ENCODE measurements at regions not wholly inside any gene's neighbourhood (a gene's known extent, or its start where the extent isn't known, plus 50 kb on each side); places are given as distances from the start of the nearest gene placed in this dataset.

DNA sequence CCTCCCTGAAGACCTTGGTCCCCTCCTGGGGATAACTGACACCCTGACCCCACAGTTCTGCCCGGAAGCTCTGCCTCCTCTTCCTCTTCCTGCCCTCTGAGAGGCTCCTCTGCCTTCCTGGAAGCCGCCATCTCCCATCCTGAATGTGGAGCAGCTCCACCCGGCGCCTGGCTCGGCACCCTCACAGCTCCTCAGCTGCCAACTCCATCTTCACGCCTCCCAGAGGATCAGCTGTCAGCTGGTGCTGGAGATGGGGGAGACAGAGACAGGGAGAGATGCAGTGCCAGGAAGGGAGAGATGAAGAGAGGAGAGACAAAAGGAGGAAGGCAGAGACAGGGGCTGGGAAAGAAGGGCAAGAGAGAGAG, 210.4 kb upstream of the CSF3R start:
- TF ChIP-seq, protein P1, sequence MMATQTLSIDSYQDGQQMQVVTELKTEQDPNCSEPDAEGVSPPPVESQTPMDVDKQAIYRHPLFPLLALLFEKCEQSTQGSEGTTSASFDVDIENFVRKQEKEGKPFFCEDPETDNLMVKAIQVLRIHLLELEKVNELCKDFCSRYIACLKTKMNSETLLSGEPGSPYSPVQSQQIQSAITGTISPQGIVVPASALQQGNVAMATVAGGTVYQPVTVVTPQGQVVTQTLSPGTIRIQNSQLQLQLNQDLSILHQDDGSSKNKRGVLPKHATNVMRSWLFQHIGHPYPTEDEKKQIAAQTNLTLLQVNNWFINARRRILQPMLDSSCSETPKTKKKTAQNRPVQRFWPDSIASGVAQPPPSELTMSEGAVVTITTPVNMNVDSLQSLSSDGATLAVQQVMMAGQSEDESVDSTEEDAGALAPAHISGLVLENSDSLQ (IDR thresholded peaks at IDR 0.05) = no peak
- no peak for TF ChIP-seq NFRKB (IDR thresholded peaks at IDR 0.05)
- TF ChIP-seq ZNF384 (IDR thresholded peaks at IDR 0.05) = no peak
- TF ChIP-seq FOXK2 (IDR thresholded peaks at IDR 0.05) = no peak
- TF ChIP-seq BHLHE40 (IDR thresholded peaks at IDR 0.05; ENCODE audit: borderline replicate concordance) = no peak
- no peak for TF ChIP-seq SP1 (IDR thresholded peaks at IDR 0.05)
- TF ChIP-seq HDGF (IDR thresholded peaks at IDR 0.05; ENCODE audit: borderline replicate concordance) = no peak
- no peak for TF ChIP-seq ELF4 (IDR thresholded peaks at IDR 0.05)
- no peak for TF ChIP-seq SUZ12 (IDR thresholded peaks at IDR 0.05)
- TF ChIP-seq FOXM1 (IDR thresholded peaks at IDR 0.05; ENCODE audit: borderline replicate concordance) = no peak
- TF ChIP-seq TARDBP (IDR thresholded peaks at IDR 0.05) = no peak
- no peak for TF ChIP-seq ARNT (IDR thresholded peaks at IDR 0.05)
- TF ChIP-seq L3MBTL2 (conservative IDR thresholded peaks at IDR 0.05) = no peak
